LHCN-M2 (cell line): ENCODE measurements at regions not wholly inside any gene's neighbourhood (a gene's known extent, or its start where the extent isn't known, plus 50 kb on each side); places are given as distances from the start of the nearest gene placed in this dataset.

Source experiments
- DNase-seq: peaks from one replicate; pipeline ENCODE4 v3.0.0-alpha.2; 2012; ENCODE audit warnings: low read depth

DNA sequence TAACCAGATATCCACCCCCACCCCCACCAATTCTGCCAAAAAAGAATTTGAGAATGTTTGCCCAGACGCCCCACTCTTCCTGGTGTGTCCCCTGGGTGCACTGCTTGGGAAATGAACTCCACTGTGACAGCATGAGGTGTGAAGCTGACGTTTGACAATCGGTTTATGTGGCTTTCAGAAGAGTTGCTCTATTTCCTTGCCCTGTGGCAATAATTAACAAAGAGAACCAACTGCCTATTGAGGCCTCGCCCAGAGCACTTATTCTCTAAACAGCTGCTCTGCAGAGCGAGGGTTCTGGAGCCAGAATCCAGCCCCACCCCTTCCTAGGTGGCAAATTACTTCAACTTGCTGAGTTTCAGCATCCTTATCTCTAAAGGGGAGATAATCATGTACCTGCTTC, 115.8 kb upstream of the SIX3 start:
- DNase-seq: no peak

DNA sequence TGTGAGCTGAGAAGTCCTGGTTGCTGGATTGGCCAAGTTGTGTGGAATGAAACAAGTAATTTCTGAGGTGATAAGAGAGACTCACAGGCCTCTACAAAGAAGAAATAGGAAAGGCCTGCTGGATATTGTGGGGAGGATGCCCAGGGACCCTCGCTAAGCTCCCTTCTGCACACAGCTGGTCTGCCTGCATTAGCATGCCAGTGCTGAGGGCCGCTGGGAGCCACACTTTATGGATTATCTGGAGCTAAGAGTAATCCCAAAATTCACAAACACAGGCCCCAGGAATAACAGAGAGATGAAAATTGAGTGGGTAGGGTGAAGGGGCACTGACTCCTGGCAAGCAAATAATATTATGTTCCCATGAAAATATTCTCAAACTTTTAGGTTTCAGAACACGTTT, 114.9 kb upstream of the SIX3 start:
- no peak for DNase-seq

DNA sequence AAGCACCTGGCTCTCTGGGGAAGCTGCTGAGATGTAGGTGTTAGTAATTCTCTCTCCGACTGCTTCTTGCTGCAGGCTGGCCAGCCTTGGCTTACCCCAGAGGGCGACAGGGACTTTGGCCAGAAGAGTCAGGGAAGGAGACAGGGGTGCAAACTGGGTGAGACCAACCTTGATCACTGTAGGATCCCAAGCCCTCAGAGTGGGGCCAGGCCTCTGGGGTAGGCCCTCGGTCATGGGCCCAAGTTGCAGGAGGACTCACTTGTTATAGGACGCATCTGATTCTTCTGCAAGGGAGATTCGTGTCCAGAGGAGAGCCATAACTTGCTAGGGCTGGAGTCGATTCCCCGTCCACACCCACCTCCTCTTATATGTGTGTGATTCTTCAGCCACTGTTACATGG, 111.7 kb upstream of the SIX3 start:
- DNase-seq: no peak

- peak; percentile 31 for DNase-seq
These were observed 108.1 kb upstream of the SIX3 start for GRCh38 chr2:44833171-44834069.

DNA sequence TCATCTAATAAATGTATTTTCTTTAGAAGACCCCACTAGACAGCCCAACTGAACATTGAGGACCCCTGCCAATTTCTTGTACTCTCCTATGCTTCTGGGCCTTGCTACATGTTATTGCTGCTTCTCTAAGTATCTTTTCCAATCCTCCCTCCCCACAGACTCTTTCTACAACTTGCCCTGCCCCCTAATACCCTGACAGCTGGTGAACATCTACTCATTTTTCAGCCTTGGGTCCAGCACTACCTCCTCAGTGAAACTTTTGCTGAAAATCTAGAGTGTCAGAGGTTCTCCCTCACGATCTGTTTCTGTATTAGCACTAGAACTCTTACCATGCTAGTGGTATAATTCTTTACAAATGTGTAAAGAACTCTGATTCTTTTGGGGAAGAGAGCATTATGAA, 106.8 kb upstream of the SIX3 start:
- DNase-seq: no peak

- no peak for DNase-seq
These were observed 105.3 kb upstream of the SIX3 start for GRCh38 chr2:44836174-44836573.

GRCh38 chr2:44836916-44837315, 104.6 kb upstream of the SIX3 start:
- no peak for DNase-seq

GRCh38 chr2:44838116-44838790, 103.2 kb upstream of the SIX3 start:
- DNase-seq: no peak

- no peak for DNase-seq
These were observed 102.1 kb upstream of the SIX3 start for GRCh38 chr2:44839370-44839769.

DNA sequence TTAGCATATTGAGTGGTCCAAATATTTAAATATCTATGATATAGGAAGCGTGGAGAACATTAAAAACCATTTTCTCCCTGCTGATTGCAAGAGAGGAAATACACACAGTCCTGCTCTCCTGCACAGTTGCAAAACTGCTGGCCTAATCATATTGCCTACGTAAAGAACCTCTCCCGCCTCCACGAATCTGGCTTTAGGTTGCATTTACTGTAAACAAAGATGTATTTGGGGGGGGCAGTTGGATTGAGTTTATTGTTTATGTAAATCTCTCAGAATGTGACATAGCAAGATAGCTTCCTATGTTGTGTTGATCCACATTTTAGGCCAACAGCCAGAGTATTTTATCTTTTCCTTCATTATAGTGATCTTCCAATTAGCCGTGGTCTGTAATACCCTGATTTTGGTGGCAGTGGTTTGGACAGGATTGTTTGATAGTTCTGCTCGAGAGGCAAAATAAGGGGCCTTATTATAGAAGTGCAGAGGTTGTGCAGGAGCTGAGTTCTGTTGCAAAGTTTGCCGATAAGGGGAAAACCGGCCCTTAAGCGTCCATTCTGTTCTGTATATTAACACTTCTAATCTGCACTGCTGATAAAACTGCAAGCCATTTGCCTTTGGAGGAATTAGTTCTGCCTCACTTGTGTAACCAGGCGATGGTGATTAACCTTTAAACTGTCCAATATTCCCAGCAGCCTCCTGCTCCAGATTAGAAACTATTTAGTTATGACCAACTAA, 101.6 kb upstream of the SIX3 start:
- no peak for DNase-seq

- no peak for DNase-seq
These were observed 101.0 kb upstream of the SIX3 start for GRCh38 chr2:44840503-44840850.

GRCh38 chr2:44843086-44843485, 98.4 kb upstream of the SIX3 start:
- DNase-seq: no peak

DNA sequence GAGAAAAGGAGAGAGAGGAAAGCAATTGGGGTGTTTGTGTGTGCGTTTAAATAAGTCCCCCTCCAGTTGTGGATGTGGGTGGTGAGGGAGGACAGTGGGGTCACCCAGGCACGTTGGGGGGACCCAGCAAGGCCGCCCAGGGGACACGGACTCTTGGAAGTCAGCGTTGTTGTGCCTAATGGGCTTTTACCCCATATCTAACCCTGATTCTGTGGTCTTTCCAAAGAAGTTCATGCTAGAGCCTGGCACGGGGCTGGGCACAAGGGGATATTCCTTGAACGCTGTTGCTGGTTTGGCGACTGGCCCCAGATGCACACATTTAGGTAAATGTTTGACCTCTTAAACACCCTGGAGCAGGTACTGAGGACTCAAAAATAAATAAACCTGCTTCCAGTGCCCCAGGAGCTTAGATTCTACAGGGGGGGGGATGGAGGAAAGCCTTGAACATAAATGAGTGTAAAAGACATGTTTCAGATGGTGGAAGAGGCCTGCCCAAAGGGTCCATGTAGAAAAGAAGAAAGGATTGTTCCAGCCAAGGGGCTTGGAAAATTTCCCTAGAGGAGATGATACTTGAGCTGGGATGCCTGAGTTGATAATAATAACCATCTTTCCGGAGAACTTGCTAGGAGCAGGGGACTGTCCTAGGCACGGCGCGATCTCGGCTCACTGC, 97.7 kb upstream of the SIX3 start:
- no peak for DNase-seq

GRCh38 chr2:44844651-44845270, 96.7 kb upstream of the SIX3 start:
- peak; percentile 25 for DNase-seq

GRCh38 chr2:44848026-44848425, 93.5 kb upstream of the SIX3 start:
- no peak for DNase-seq

GRCh38 chr2:44850016-44850415, 91.5 kb upstream of the SIX3 start:
- DNase-seq: no peak

DNA sequence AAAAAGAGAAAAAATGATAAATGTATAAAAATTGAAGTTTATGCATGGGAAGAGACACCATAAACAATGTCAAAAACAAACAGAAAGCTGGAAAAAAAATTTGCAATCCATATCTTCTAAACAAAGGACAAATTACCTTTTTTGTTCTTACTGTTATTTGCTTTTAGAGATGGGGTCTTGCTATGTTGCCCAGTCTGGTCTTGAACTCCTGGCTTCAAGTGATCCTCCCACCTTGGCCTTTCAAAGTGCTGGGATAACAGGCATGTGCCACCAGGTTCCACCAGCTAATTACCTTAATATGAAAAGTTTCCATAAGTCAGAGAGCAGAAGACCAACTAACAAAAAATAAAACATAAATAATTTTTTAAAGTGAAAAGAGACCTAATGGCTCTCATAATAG, 90.0 kb upstream of the SIX3 start:
- no peak for DNase-seq

GRCh38 chr2:44852594-44852993, 88.9 kb upstream of the SIX3 start:
- no peak for DNase-seq

- DNase-seq: no peak
These were observed 82.2 kb upstream of the SIX3 start for GRCh38 chr2:44859337-44859736.

GRCh38 chr2:44866152-44866551, 75.3 kb upstream of the SIX3 start:
- no peak for DNase-seq

DNA sequence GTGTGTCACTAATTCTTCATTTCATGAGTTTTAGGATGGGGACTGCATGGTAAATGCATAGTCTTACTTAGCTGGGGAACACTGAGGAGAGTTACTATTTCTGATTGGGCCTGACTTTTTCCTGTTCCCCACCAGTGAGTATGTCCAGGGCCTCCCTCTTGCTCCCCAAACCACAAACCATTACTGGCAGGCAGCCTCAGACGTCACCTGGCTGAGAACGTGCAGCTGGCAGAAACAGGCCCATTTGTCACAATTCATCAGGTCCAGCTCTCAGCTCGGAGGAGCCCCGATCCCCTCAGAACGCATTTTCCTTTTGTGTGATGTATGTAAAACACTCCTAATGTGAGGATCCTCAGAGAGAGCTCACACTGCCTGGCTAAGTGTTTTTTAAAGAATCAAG, 71.7 kb upstream of the SIX3 start:
- peak; percentile 5 for DNase-seq

- DNase-seq: no peak
These were observed 64.1 kb upstream of the SIX3 start for GRCh38 chr2:44877417-44877816.
